HG03378 (cell line): ENCODE measurements at regions not wholly inside any gene's neighbourhood (a gene's known extent, or its start where the extent isn't known, plus 50 kb on each side); places are given as distances from the start of the nearest gene placed in this dataset.

Experiments used
- ATAC-seq: cut with Tn5 transposase; IDR thresholded peaks from one replicate; pipeline ENCODE4 v1.9.1; 2021; ENCODE audit warnings: mild to moderate bottlenecking, moderate library complexity; ENCODE audit not compliant: unreplicated experiment

GRCh38 chr6:121020656-121021055 lies 313.6 kb downstream of the TBC1D32 start:
- ATAC-seq, result no peak

- peak; percentile 50 for ATAC-seq
Measured at GRCh38 chr6:121008553-121008952, 325.7 kb downstream of the TBC1D32 start.

GRCh38 chr6:121006024-121006423 lies 328.3 kb downstream of the TBC1D32 start:
- no peak for ATAC-seq

- ATAC-seq, result no peak
Measured at GRCh38 chr6:121000381-121000780, 333.9 kb downstream of the TBC1D32 start.

GRCh38 chr6:120996340-120996739 lies 337.9 kb downstream of the TBC1D32 start:
- no peak for ATAC-seq

GRCh38 chr6:120994573-120994967 lies 339.7 kb downstream of the TBC1D32 start:
- ATAC-seq, result no peak

- ATAC-seq, result no peak
Measured at GRCh38 chr6:120993929-120994572, 340.2 kb downstream of the TBC1D32 start.

- ATAC-seq, result no peak
Measured at GRCh38 chr6:120992257-120992656, 342.0 kb downstream of the TBC1D32 start.

- ATAC-seq, result no peak
Measured at GRCh38 chr6:120990866-120991265, 343.4 kb downstream of the TBC1D32 start.

- ATAC-seq, result no peak
Measured at GRCh38 chr6:120981835-120982234, 352.4 kb downstream of the TBC1D32 start.

GRCh38 chr6:120966321-120966720 lies 368.0 kb downstream of the TBC1D32 start:
- ATAC-seq, result no peak

GRCh38 chr6:120965814-120966213 lies 368.5 kb downstream of the TBC1D32 start:
- peak; percentile 73 for ATAC-seq

- peak; percentile 47 for ATAC-seq
Measured at GRCh38 chr6:120960761-120961160, 373.5 kb downstream of the TBC1D32 start.

- ATAC-seq, result no peak
Measured at GRCh38 chr6:120954111-120954510, 380.2 kb downstream of the TBC1D32 start.

GRCh38 chr6:120951258-120951657 lies 383.0 kb downstream of the TBC1D32 start:
- no peak for ATAC-seq

- ATAC-seq, result no peak
Measured at GRCh38 chr6:120947111-120947510, 387.2 kb downstream of the TBC1D32 start.

- ATAC-seq, result peak; percentile 83
Measured at GRCh38 chr6:120945905-120946594, 388.2 kb downstream of the TBC1D32 start.

- peak; percentile 98 for ATAC-seq
Measured at GRCh38 chr6:120938876-120939472, 395.3 kb downstream of the TBC1D32 start.

- peak; percentile 37 for ATAC-seq
Measured at GRCh38 chr6:120938164-120938875, 396.0 kb downstream of the TBC1D32 start.

GRCh38 chr6:120935908-120936307 lies 398.4 kb downstream of the TBC1D32 start:
- peak; percentile 59 for ATAC-seq

- ATAC-seq, result no peak
Measured at GRCh38 chr6:120935016-120935415, 399.3 kb downstream of the TBC1D32 start.
